K562 (cell line): ENCODE measurements at regions not wholly inside any gene's neighbourhood (a gene's known extent, or its start where the extent isn't known, plus 50 kb on each side); places are given as distances from the start of the nearest gene placed in this dataset.

Experiments used
- ATAC-seq: fragments of 200-7000 bp; cut with Tn5 transposase; 3 replicates; pipeline ENCODE4 v1.9.1; 2020; ENCODE audit warnings: moderate library complexity
- BruUV-seq: library from RNA; stranded (reverse); fragments of 400-500 nt; replicated peaks from 2 replicates; lab custom pipeline; 2021; lab: Mats Ljungman, UMichigan
- CTCF ChIA-PET: fragments of 300-600 bp; formaldehyde crosslinking; extraction: SDS; loops from one replicate; lab custom pipeline; 2021; ENCODE audit warnings: low intra/inter-chr PET ratio; lab: Yijun Ruan, JAX
- POLR2A ChIA-PET: fragments of 300-600, 350-650 bp; sonication (Branson Sonifier 250); formaldehyde crosslinking; extraction: SDS; loops from one replicate; lab custom pipeline; 2021; ENCODE audit warnings: antibody characterized with exemption, inconsistent platforms; lab: Yijun Ruan, JAX
- DNase-seq, 4 experiments: peaks; one replicate each; pipeline versions ENCODE4 v3.0.0 to v3.0.0-alpha.2; 2011 to 2018; ENCODE audit warnings: low spot score in 3 of 4, mixed read lengths in 3 of 4; ENCODE audit errors: extremely low read depth in 1 of 4
- FAIRE-seq: peaks from 2 replicates; lab custom pipeline; 2011; peaks lifted over from hg19 to GRCh38; lab: Jason Lieb, UNC
- H2AFZ ChIP-seq: 2 replicates; pipeline ENCODE4 v1.6.0; 2011; ENCODE audit warnings: low read depth, low read length, control low read depth, inconsistent platforms
- H3K27ac ChIP-seq: fragments of 200-600 bp; 3 replicates; pipeline ENCODE4 v1.8.0; 2011; ENCODE audit warnings: low read depth, mild to moderate bottlenecking, control low read depth, inconsistent platforms, low read length, moderate library complexity, mixed read lengths; ENCODE audit errors: extremely low read depth
- H3K27me3 ChIP-seq, 2 experiments: fragments of 300-600 bp in 1 of 2; 2 replicates in 1 of 2; 3 replicates in 1 of 2; pipeline versions ENCODE4 v1.6.0 to v1.8.0; 2011; ENCODE audit warnings: inconsistent platforms in 2 of 2, low read length in 2 of 2, mild to moderate bottlenecking in 1 of 2, mixed read lengths in 1 of 2, moderate library complexity in 1 of 2; ENCODE audit not compliant: control insufficient read depth in 2 of 2, insufficient read depth in 2 of 2
- H3K36me3 ChIP-seq: fragments of 300-600 bp; 3 replicates; pipeline ENCODE4 v1.8.0; 2011; ENCODE audit warnings: mild to moderate bottlenecking, low read length, inconsistent platforms; ENCODE audit not compliant: control insufficient read depth, insufficient read depth
- H3K4me1 ChIP-seq, 2 experiments: fragments of 200-600 bp in 1 of 2; replicated peaks in 1 of 2; 2 replicates in 1 of 2; 3 replicates in 1 of 2; pipeline versions ENCODE4 v1.5.1 to v1.8.0; 2011; ENCODE audit warnings: inconsistent platforms in 2 of 2, low read length in 2 of 2, mild to moderate bottlenecking in 1 of 2, mixed read lengths in 1 of 2, moderate library complexity in 1 of 2; ENCODE audit not compliant: control insufficient read depth in 2 of 2, insufficient read depth in 2 of 2
- H3K4me2 ChIP-seq: 2 replicates; pipeline ENCODE4 v1.6.1; 2011; ENCODE audit warnings: low read length, control low read depth, inconsistent platforms, mixed read lengths; ENCODE audit not compliant: insufficient read depth
- H3K4me3 ChIP-seq: fragments of 200-600 bp; sonication (generic), shearing (Covaris generic); 2 replicates; pipeline ENCODE4 v1.5.1; 2016; ENCODE audit warnings: control low read depth, inconsistent platforms
- H3K79me2 ChIP-seq: fragments of 200-600 bp; 3 replicates; pipeline ENCODE4 v1.8.0; 2011; ENCODE audit warnings: low read length, inconsistent platforms; ENCODE audit not compliant: control insufficient read depth, insufficient read depth
- H3K9ac ChIP-seq, 2 experiments: 2 replicates each; pipeline versions ENCODE4 v1.6.0 to v1.6.1; 2011; ENCODE audit warnings: low read depth in 2 of 2, low read length in 2 of 2, control low read depth in 1 of 2, inconsistent platforms in 1 of 2, mild to moderate bottlenecking in 1 of 2, mixed read lengths in 1 of 2; ENCODE audit not compliant: insufficient read depth in 1 of 2
- H3K9me1 ChIP-seq: one replicate; pipeline ENCODE4 v1.6.0; 2011; ENCODE audit warnings: inconsistent platforms, mild to moderate bottlenecking, low read length, moderate library complexity; ENCODE audit not compliant: control insufficient read depth, insufficient read depth
- H3K9me3 ChIP-seq: replicated peaks from 2 replicates; pipeline ENCODE4 v1.5.1; 2011; ENCODE audit warnings: low read depth, low read length, inconsistent platforms; ENCODE audit not compliant: control insufficient read depth, insufficient read depth
- H4K20me1 ChIP-seq: replicated peaks from 2 replicates; pipeline ENCODE4 v1.6.1; 2011; ENCODE audit warnings: low read length, inconsistent platforms, mixed read lengths; ENCODE audit not compliant: control insufficient read depth, insufficient read depth
- E2F6 ChIP-seq, 2 experiments: IDR thresholded peaks; 2 replicates each; pipeline ENCODE4 v1.6.1; 2011; ENCODE audit warnings: borderline replicate concordance in 1 of 2, control low read depth in 1 of 2, low read depth in 1 of 2, low read length in 1 of 2, mild to moderate bottlenecking in 1 of 2, mixed read lengths in 1 of 2, moderate library complexity in 1 of 2; ENCODE audit not compliant: insufficient read depth in 1 of 2, insufficient read length in 1 of 2, poor library complexity in 1 of 2, severe bottlenecking in 1 of 2; ENCODE audit errors: extremely low read depth in 1 of 2
- MEIS2 ChIP-seq: fragments of 450-650 bp; IDR thresholded peaks from 2 replicates; pipeline ENCODE4 v1.6.1; 2014; ENCODE audit warnings: mild to moderate bottlenecking; ENCODE audit not compliant: partially characterized antibody
- PBX2 ChIP-seq, 2 experiments: IDR thresholded peaks in 1 of 2; conservative IDR thresholded peaks in 1 of 2; 2 replicates each; pipeline ENCODE4 v1.6.1; 2016; ENCODE audit warnings: low read depth in 2 of 2, mild to moderate bottlenecking in 1 of 2, missing compliant biosample characterization in 1 of 2, missing genetic modification characterization in 1 of 2, moderate library complexity in 1 of 2
- in situ Hi-C: fragments of 300-500 bp; cut with MboI; formaldehyde crosslinking; loops from 4 replicates; pipeline ENCODE4 v1.15.0; 2018; ENCODE audit warnings: inconsistent platforms, mixed read lengths
- intact Hi-C: fragments of 100-400 bp; cut with micrococcal nuclease; formaldehyde crosslinking; loops from 2 replicates; pipeline ENCODE4 v1.14.2; 2022
- TF ChIP-seq, protein P1 (sequence below): fragments of 200-800 bp; sonication (Bioruptor generic); IDR thresholded peaks from 2 replicates; pipeline ENCODE4 v1.6.1; 2016; ENCODE audit warnings: missing genetic modification characterization, missing compliant biosample characterization

- H3K4me3 ChIP-seq = no peak overlapping the region
- in situ Hi-C loops = no loop called here
- H3K9me1 ChIP-seq = no peaks in the 10 kb centered on the region
- TF ChIP-seq E2F6 (IDR thresholded peaks at IDR 0.05; ENCODE audit: borderline replicate concordance in 1 of 2, extremely low read depth in 1 of 2, insufficient read depth in 1 of 2, insufficient read length in 1 of 2, low read depth in 1 of 2, low read length in 1 of 2, poor library complexity in 1 of 2, severe bottlenecking in 1 of 2) (no peak), PBX2 (CRISPR knock-in tag; IDR thresholded peaks at IDR 0.05; ENCODE audit: low read depth) (no peak), PBX2 (tag; conservative IDR thresholded peaks at IDR 0.05; ENCODE audit: low read depth) (peak; percentile 52), MEIS2 (peak; percentile 32)
- TF ChIP-seq, protein P1, sequence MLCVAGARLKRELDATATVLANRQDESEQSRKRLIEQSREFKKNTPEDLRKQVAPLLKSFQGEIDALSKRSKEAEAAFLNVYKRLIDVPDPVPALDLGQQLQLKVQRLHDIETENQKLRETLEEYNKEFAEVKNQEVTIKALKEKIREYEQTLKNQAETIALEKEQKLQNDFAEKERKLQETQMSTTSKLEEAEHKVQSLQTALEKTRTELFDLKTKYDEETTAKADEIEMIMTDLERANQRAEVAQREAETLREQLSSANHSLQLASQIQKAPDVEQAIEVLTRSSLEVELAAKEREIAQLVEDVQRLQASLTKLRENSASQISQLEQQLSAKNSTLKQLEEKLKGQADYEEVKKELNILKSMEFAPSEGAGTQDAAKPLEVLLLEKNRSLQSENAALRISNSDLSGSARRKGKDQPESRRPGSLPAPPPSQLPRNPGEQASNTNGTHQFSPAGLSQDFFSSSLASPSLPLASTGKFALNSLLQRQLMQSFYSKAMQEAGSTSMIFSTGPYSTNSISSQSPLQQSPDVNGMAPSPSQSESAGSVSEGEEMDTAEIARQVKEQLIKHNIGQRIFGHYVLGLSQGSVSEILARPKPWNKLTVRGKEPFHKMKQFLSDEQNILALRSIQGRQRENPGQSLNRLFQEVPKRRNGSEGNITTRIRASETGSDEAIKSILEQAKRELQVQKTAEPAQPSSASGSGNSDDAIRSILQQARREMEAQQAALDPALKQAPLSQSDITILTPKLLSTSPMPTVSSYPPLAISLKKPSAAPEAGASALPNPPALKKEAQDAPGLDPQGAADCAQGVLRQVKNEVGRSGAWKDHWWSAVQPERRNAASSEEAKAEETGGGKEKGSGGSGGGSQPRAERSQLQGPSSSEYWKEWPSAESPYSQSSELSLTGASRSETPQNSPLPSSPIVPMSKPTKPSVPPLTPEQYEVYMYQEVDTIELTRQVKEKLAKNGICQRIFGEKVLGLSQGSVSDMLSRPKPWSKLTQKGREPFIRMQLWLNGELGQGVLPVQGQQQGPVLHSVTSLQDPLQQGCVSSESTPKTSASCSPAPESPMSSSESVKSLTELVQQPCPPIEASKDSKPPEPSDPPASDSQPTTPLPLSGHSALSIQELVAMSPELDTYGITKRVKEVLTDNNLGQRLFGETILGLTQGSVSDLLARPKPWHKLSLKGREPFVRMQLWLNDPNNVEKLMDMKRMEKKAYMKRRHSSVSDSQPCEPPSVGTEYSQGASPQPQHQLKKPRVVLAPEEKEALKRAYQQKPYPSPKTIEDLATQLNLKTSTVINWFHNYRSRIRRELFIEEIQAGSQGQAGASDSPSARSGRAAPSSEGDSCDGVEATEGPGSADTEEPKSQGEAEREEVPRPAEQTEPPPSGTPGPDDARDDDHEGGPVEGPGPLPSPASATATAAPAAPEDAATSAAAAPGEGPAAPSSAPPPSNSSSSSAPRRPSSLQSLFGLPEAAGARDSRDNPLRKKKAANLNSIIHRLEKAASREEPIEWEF = no peak
- FAIRE-seq (peak; percentile 11), ATAC-seq (no peak), DNase-seq (no peak)
- no peaks in the 10 kb centered on the region for H3K79me2 ChIP-seq
- H4K20me1 ChIP-seq = no peaks in the 10 kb centered on the region
- intact Hi-C loops = no loop called here
- no peak overlapping the region for H3K27ac ChIP-seq
- no peak overlapping the region for H2AFZ ChIP-seq
- H3K27me3 ChIP-seq = no peaks in the 10 kb centered on the region
- H3K9me3 ChIP-seq = no peaks in the 10 kb centered on the region
- BruUV-seq = no TSS peak
- ChIA-PET POLR2A (no interaction called here), CTCF (no interaction called here)
- no peak overlapping the region for H3K9ac ChIP-seq
- no peaks in the 10 kb centered on the region for H3K4me1 ChIP-seq
- no peak overlapping the region for H3K4me2 ChIP-seq
- no peaks in the 10 kb centered on the region for H3K36me3 ChIP-seq
Measured at GRCh38 chr9:85876628-85877027, 64.3 kb upstream of the NAA35 start.
